ENCODE measurements at regions not wholly inside any gene's neighbourhood (a gene's known extent, or its start where the extent isn't known, plus 50 kb on each side); places are given as distances from the start of the nearest gene placed in this dataset.

DNA sequence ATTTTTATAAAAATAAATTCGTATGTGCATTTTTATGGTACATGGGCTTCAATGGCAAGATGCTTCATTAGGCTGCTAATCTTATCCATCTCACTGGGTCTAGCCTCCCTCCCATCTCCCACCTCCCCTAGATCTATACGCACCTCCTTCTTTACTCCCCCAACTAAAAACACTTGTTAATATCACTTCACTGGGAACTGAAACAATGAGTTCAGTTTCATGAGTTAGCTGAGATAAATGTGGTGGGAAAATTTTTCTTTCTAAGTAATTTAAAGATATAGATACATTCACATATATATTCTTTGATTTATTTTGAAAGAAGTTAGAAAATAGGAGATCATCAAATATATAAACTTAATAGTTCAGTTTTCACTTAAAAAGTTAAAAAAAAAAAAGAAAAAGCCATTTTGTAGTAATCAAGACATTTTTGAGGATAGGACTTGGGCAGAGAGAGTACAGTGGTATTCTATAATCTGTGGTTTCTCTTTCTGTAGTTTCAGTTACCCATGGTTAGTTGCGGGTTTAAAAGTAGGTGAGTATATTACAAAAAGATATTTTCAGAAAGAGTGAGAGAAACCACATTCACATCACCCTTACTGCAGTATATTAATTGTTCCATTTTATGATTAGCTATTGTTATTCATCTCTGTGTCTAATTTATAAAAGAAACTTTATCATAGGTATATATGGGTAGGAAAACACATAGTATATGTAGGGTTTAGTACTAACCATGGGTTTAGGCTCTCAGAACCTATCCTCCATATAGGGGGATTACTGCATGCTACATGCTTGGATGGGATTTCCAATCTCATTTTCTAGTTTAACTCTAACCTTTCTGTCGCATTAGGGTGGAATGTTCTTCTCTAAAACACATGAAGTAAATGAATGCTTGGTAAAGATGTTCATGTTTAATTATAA is 316.0 kb upstream of the CBLB start:
- peak; percentile 24 for DNase-seq

DNA sequence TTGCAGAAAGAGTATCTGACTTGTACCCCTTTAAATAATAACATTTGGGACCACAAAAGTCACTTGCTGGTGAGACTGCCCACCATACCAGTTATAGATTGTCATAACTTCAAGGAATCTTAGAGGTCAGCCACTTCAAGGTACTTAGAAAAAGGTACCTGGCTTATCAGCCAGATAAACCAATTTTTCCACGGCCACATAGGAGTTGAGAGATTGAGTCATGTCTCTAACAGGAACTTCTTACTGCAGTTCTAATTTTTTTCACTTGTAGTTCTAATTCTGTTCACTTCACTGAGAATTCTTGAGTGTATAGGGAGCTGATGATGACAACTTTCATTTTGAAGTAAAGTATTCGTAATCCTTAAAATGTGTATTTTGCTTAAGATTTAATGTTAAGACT is 317.1 kb upstream of the CBLB start:
- DNase-seq: no peak

- no peak for DNase-seq
These were observed 321.5 kb upstream of the CBLB start for GRCh38 chr3:106190296-106190695.

GRCh38 chr3:106191211-106191610 is 322.4 kb upstream of the CBLB start:
- DNase-seq: no peak

DNA sequence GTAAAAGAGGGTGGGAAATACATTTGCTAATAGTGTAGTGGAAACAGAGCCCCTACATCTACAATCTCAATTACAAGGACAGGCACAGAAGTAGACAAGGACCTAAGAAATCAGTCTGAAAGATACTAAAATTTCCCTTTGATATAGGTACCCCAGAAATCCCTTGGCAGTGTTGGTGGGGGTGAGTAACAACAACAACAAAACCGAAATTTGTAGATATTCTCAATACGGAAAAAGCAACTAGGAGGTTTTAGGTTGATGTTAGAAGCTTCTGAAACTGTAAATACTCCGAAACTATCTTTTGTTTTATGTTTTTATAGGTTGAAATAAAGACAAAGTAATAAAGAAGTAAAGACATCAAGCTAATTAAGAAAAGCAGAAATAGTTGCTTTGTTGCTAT is 323.1 kb upstream of the CBLB start:
- no peak for DNase-seq

- no peak for DNase-seq
These were observed 325.1 kb upstream of the CBLB start for GRCh38 chr3:106193876-106194275.

DNA sequence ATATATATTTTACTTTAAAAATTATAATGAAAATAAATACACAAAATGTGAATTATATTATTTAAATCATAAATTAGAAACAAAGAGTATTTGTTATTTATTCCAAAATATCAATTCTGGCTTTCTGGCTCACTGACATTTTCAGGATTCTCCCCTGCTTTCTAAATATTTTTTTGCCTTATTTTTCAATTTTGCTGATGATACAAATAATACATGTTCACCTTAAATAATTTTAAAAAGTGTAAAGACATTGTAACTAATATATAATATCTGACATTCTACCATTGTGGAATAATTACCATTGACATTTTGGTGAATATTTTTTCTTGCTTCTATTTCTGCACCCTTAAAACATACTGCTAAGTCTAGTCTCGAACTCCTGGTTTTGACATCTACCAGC is 325.9 kb upstream of the CBLB start:
- no peak for DNase-seq

DNA sequence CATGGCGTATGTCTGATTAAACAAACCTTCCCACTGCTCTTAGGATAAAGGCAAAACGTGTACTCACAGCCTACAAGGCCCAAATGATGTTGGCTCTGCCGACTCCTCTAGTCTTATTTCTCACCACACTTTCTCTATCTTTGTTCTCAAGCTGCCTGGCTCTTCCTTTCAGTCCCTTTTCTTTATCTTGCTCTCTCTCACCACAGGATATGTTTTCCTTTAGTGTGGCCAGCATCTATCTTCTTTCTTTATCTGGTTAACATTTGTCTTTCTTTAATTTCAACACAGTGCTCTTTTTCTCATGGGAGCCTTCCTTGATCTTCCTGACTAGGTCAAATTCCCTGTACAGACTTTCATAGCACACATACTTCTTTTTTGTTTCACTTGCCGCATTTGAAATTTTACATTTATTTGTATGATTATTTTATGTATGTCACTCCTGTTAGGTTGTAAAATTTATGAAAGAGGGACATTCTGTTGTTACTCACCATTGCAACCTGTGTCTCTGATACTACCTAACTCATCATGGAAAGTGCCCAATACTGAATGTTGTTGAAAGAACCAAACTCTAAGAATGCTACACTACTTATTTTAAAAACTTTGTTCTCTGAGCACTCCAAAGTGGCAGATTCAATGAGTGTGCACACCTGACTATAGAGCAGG is 328.9 kb upstream of the CBLB start:
- no peak for DNase-seq

DNA sequence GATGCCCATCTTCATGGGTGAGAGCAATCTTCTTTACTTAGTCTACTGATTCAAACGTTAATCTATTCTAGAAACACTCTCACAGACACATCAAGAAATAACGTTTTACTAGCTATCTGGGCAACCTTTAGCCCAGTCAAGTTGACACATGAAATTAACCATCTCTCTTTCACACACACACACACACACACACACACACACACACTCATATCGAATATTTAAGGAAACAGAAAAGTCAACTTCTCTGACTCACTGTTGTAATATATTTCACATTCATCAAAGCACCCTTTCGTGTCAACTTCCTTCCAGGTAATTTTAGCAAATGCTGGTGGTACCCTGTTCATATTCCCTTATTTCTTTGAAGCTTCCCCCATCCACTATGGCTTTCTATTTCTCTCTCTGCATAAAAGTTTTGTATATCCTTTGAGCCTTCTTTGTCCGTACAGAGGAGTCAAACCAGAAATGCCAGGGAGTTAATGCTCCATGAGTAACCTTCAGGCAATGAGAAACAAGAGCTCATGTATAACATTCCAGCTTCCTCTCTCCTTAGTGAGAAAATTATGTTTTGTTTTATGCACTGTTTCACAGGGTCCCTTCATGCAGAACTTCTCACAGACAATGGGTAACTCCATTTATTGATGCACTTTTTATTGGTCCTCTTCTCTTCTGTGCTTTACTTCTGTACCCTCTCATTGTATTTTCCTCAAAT is 335.5 kb upstream of the CBLB start:
- DNase-seq: no peak

DNA sequence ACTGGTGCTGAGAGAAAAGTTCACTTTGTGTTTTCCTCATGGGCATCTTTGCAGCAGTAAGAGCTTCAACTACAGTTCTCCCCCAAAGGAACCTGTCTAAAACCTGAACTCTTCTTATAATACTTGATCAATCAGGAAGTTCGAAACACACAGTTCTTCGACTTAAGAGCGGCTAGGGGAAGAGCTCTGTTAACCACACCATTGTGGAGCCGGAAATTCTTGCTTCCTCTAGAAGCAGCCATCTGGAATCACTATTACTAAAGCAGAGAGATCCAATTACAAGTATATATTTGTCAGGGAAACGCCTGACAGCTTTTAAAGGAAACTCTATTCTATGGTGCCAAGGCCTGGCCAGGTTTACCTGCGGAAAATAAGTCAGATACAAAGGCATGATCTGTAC is 337.3 kb upstream of the CBLB start:
- DNase-seq: peak; percentile 44

GRCh38 chr3:106206613-106207012 is 337.8 kb upstream of the CBLB start:
- no peak for DNase-seq

DNA sequence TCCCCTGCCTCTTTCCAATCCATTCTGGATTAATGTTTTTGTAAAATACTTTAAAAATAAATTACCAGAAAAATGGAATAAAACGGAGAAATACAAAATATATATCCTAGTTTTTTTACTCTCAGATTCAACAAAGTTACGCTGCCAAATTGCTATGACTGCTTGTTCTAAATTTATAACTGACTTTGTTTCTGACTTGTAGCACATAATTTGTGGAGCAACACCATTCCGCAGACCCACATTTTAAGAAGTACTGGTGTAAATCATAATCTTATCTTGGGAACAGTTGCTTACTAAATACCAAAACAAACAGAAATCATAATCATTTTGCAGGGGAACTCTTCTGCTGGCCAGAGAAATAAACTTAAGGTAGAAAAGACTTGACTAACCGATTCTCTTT is 339.4 kb upstream of the CBLB start:
- no peak for DNase-seq

GRCh38 chr3:106208967-106209366 is 340.2 kb upstream of the CBLB start:
- DNase-seq: peak; percentile 28

DNA sequence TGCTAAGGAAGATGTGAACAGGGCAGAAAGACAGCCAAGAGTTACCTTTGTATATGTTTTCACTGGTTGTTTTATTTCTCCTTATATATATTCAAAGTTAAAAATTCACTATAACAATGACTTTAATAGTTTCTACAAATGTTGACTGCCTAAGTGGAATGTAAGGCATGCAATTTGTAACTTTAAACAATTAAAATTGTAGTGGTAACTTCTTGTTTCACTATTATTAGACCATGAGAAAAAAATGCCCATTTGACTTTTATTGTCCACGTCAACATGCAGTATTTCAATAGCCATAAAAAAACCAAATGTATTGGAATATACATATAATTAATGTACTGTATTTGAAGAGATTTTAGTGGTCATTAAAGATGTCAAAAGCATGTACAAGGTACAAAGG is 340.7 kb upstream of the CBLB start:
- no peak for DNase-seq

DNA sequence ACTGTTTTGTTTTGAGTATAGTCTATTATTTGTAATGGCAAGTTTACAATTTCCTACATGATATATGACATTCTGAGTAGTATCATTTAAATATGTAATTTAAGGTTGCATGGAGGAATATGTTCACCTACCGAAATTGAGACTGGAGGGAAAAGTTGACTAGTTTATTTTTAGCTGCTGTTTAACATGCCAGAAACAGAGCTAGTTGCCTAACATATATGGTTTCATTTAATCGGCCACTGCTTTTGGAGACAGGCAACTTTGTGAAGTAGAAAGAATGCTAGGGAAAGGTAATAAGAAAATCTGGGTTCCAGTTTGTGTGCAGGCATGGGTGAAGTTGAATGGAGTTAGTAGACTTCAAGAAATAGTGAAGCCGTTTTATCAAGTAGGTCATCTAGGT is 342.1 kb upstream of the CBLB start:
- no peak for DNase-seq

- no peak for DNase-seq
These were observed 343.9 kb upstream of the CBLB start for GRCh38 chr3:106212665-106213222.

- DNase-seq: no peak
These were observed 345.1 kb upstream of the CBLB start for GRCh38 chr3:106213954-106214353.

DNA sequence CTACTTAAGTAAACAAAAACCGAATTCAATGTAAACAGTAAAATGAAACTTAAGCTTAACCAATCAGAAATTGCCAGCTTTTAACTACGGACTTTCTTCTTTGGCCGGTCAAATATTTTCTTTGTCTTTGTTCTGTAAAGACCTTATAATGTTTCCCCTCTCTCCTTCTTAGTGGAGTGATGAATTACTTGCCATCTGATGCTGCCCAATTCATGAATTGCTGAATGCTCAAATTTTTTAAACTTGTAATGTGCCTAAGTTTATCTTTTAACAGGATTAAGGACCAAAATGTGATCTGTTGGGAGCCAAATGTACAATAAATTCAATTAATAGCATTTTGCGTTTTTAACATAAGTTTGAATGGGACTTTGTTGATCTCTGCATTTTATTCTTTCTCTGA is 345.8 kb upstream of the CBLB start:
- no peak for DNase-seq

DNA sequence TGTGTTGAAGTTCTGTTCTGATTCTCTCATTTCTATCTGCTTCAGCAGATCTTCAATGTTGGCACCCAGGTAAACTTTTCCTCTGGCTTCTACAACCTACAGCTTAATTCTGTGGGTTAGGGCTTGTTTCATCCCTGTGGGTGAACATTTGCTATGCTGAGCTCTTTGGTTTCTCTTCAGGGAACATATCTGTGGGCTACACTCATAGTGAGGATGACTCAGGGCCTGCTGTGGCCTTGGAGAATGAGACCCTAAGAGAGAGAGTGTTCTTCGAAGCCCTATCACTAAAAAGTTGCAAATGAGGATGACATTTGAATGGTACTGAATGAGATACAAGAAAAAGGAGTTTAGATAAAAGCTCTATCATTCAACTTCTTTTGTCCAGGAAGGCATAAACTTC is 346.2 kb upstream of the CBLB start:
- no peak for DNase-seq

- no peak for DNase-seq
These were observed 348.9 kb upstream of the CBLB start for GRCh38 chr3:106217745-106218144.

- DNase-seq: no peak
These were observed 358.3 kb upstream of the CBLB start for GRCh38 chr3:106227068-106227467.

DNA sequence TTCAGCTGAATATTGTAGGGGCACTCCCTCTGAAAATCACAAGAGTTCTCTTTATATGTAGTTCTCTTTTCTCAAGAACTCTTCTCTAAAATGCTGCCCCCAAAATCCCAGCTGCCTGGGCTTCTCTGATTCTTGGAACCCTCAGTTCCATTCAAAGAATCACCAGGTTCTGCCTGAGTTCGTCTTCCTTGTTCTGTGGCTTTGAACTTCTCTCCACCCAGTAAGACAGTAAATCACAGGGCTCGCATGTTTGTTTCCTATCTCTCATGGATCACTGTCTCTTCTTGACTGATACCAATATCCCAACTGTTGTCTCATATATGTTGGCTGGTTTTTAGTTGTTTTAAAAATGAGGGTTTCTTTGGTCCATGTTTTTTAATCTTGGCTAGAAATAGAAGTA is 359.5 kb upstream of the CBLB start:
- no peak for DNase-seq

- no peak for DNase-seq
These were observed 360.9 kb upstream of the CBLB start for GRCh38 chr3:106229495-106230278.
